H1 (cell line): ENCODE measurements at regions not wholly inside any gene's neighbourhood (a gene's known extent, or its start where the extent isn't known, plus 50 kb on each side); places are given as distances from the start of the nearest gene placed in this dataset.
A peak's percentile ranks its signal among the peaks of the same experiment; 100 is the strongest.

ENCODE experiments used
- CTCF ChIA-PET: fragments of 300-600 bp; sonication (Branson Sonifier 250); formaldehyde crosslinking; loops from one replicate; lab custom pipeline; 2021; ENCODE audit not compliant: partially characterized antibody; lab: Charles Lee
- POLR2A ChIA-PET: fragments of 300-600 bp; sonication (Branson Sonifier 250); formaldehyde crosslinking; loops from one replicate; lab custom pipeline; 2021; ENCODE audit warnings: inconsistent platforms; ENCODE audit not compliant: partially characterized antibody; lab: Charles Lee
- DNase-seq, 2 experiments: peaks; one replicate each; pipeline versions ENCODE4 v3.0.0 to v3.0.0-alpha.2; 2010 to 2022; ENCODE audit warnings: low spot score in 2 of 2, low read depth in 1 of 2, mixed read lengths in 1 of 2
- FAIRE-seq: peaks from 2 replicates; lab custom pipeline; 2011; peaks lifted over from hg19 to GRCh38; lab: Jason Lieb, UNC
- H2AFZ ChIP-seq: 2 replicates; pipeline ENCODE4 v1.8.1; 2012; ENCODE audit warnings: low read length, inconsistent platforms
- H2AK5ac ChIP-seq: 2 replicates; pipeline ENCODE4 v1.6.1; 2013; ENCODE audit warnings: low read depth, low read length
- H2BK120ac ChIP-seq: replicated peaks from 2 replicates; pipeline ENCODE3; 2013; ENCODE audit warnings: low read depth, low read length, inconsistent platforms
- H2BK12ac ChIP-seq: 2 replicates; pipeline ENCODE4 v1.6.1; 2013; ENCODE audit warnings: low read depth, low read length
- H2BK15ac ChIP-seq: 2 replicates; pipeline ENCODE4 v1.6.1; 2013; ENCODE audit warnings: low read length
- H2BK20ac ChIP-seq: 2 replicates; pipeline ENCODE4 v1.6.1; 2013; ENCODE audit warnings: low read length
- H2BK5ac ChIP-seq: 2 replicates; pipeline ENCODE4 v1.6.1; 2013; ENCODE audit warnings: low read depth, low read length
- H3K14ac ChIP-seq: 2 replicates; pipeline ENCODE4 v1.6.1; 2013; ENCODE audit warnings: inconsistent platforms; ENCODE audit not compliant: insufficient read length
- H3K18ac ChIP-seq: 2 replicates; pipeline ENCODE4 v1.6.1; 2013; ENCODE audit warnings: low read length; ENCODE audit errors: extremely low read depth
- H3K23ac ChIP-seq: 2 replicates; pipeline ENCODE4 v1.6.1; 2013; ENCODE audit warnings: inconsistent platforms; ENCODE audit not compliant: insufficient read length
- H3K23me2 ChIP-seq: 2 replicates; pipeline ENCODE4 v1.6.1; 2013; ENCODE audit warnings: low read depth, low read length
- H3K27ac ChIP-seq: 2 replicates; pipeline ENCODE4 v1.6.1; 2011; ENCODE audit warnings: low read depth, low read length, inconsistent platforms
- H3K27me3 ChIP-seq, 4 experiments: replicated peaks in 1 of 4; 1 replicate in 1 of 4; 2 replicates in 3 of 4; pipeline versions ENCODE4 v1.6.1 to v1.8.1; 2011 to 2013; ENCODE audit warnings: low read length in 3 of 4, mild to moderate bottlenecking in 3 of 4, inconsistent platforms in 2 of 4, mixed read lengths in 2 of 4, moderate library complexity in 1 of 4; ENCODE audit not compliant: control insufficient read depth in 3 of 4, insufficient read depth in 3 of 4; ENCODE audit errors: extremely low read depth in 1 of 4
- H3K36me3 ChIP-seq, 4 experiments: 2 replicates each; pipeline versions ENCODE4 v1.6.1 to v1.8.1; 2011 to 2013; ENCODE audit warnings: mild to moderate bottlenecking in 4 of 4, low read length in 3 of 4, moderate library complexity in 2 of 4, control low read depth in 1 of 4, inconsistent platforms in 1 of 4; ENCODE audit not compliant: insufficient read depth in 4 of 4, control insufficient read depth in 2 of 4
- H3K4ac ChIP-seq: replicated peaks from 2 replicates; pipeline ENCODE3; 2013; ENCODE audit warnings: low read length, low read depth, mixed read lengths, inconsistent platforms; ENCODE audit not compliant: insufficient read length
- H3K4me1 ChIP-seq, 4 experiments: replicated peaks in 1 of 4; 1 replicate in 1 of 4; 2 replicates in 3 of 4; pipeline versions ENCODE4 v1.6.1 to v1.8.1; 2011 to 2013; ENCODE audit warnings: low read length in 3 of 4, inconsistent platforms in 2 of 4, mixed read lengths in 1 of 4; ENCODE audit not compliant: insufficient read depth in 4 of 4, control insufficient read depth in 3 of 4
- H3K4me2 ChIP-seq, 2 experiments: 2 replicates each; pipeline versions ENCODE4 v1.6.1 to v1.8.1; 2011 to 2013; ENCODE audit warnings: low read depth in 2 of 2, low read length in 2 of 2, control low read depth in 1 of 2, inconsistent platforms in 1 of 2, mild to moderate bottlenecking in 1 of 2; ENCODE audit not compliant: insufficient read depth in 1 of 2
- H3K4me3 ChIP-seq, 4 experiments: fragments of 200-600, 300-600 bp in 1 of 4; sonication (generic), shearing (Covaris generic), sonication (Bioruptor Twin) in 1 of 4; 2 replicates each; pipeline versions ENCODE4 v1.5.1 to v1.8.1; 2011 to 2016; ENCODE audit warnings: low read length in 4 of 4, low read depth in 3 of 4, control low read depth in 2 of 4, inconsistent platforms in 2 of 4, mild to moderate bottlenecking in 2 of 4, mixed read lengths in 1 of 4, moderate library complexity in 1 of 4; ENCODE audit not compliant: insufficient read depth in 2 of 4; ENCODE audit errors: extremely low read depth in 1 of 4
- H3K56ac ChIP-seq: replicated peaks from 2 replicates; pipeline ENCODE3; 2013; ENCODE audit warnings: low read depth, mild to moderate bottlenecking, mixed read lengths, low read length, inconsistent platforms; ENCODE audit not compliant: insufficient read length
- H3K79me1 ChIP-seq: 2 replicates; pipeline ENCODE4 v1.6.1; 2013; ENCODE audit warnings: low read depth, low read length, control low read depth
- H3K79me2 ChIP-seq, 2 experiments: 2 replicates each; pipeline versions ENCODE4 v1.6.1 to v1.8.1; 2012 to 2013; ENCODE audit warnings: low read length in 2 of 2, mild to moderate bottlenecking in 2 of 2, inconsistent platforms in 1 of 2; ENCODE audit not compliant: insufficient read depth in 2 of 2, control insufficient read depth in 1 of 2
- H3K9ac ChIP-seq, 4 experiments: replicated peaks in 1 of 4; 1 replicate in 1 of 4; 2 replicates in 3 of 4; pipeline versions ENCODE4 v1.6.1 to v1.8.1; 2011 to 2013; ENCODE audit warnings: low read depth in 3 of 4, low read length in 3 of 4, control low read depth in 2 of 4, mild to moderate bottlenecking in 2 of 4, moderate library complexity in 2 of 4, inconsistent platforms in 1 of 4; ENCODE audit errors: extremely low read depth in 1 of 4
- H3K9me3 ChIP-seq, 2 experiments: 2 replicates each; pipeline versions ENCODE4 v1.6.1 to v1.8.1; 2012 to 2013; ENCODE audit warnings: mild to moderate bottlenecking in 2 of 2, moderate library complexity in 2 of 2, control low read depth in 1 of 2, inconsistent platforms in 1 of 2, low read depth in 1 of 2, low read length in 1 of 2, mixed read lengths in 1 of 2; ENCODE audit not compliant: insufficient read depth in 2 of 2
- H4K20me1 ChIP-seq, 2 experiments: replicated peaks in 1 of 2; 2 replicates each; pipeline versions ENCODE3 to v1.8.1; 2011 to 2013; ENCODE audit warnings: inconsistent platforms in 2 of 2, low read length in 2 of 2, mild to moderate bottlenecking in 1 of 2; ENCODE audit not compliant: insufficient read depth in 2 of 2, control insufficient read depth in 1 of 2
- H4K5ac ChIP-seq: 2 replicates; pipeline ENCODE4 v1.6.1; 2013; ENCODE audit warnings: low read length, low read depth, mixed read lengths, inconsistent platforms; ENCODE audit not compliant: insufficient read length
- H4K8ac ChIP-seq: 2 replicates; pipeline ENCODE4 v1.8.0; 2013; ENCODE audit warnings: mild to moderate bottlenecking, moderate library complexity, low read length, inconsistent platforms; ENCODE audit not compliant: insufficient read depth; ENCODE audit errors: extremely low read depth
- H4K91ac ChIP-seq: replicated peaks from 2 replicates; pipeline ENCODE3; 2013; ENCODE audit warnings: low read length, mixed read lengths, inconsistent platforms; ENCODE audit not compliant: insufficient read length
- CREB1 ChIP-seq: IDR thresholded peaks from 2 replicates; pipeline ENCODE4 v1.6.1; 2012; ENCODE audit warnings: inconsistent platforms
- RAD21 ChIP-seq, 2 experiments: IDR thresholded peaks in 1 of 2; conservative IDR thresholded peaks in 1 of 2; 2 replicates each; pipeline ENCODE4 v1.6.1; 2011; ENCODE audit warnings: low read depth in 2 of 2, low read length in 2 of 2, improper control_type of control experiment in 1 of 2, inconsistent platforms in 1 of 2, mild to moderate bottlenecking in 1 of 2, moderate library complexity in 1 of 2
- WGBS, 2 experiments: shearing (Covaris generic) in 1 of 2; methylation state at CpG; one replicate each; pipeline versions ENCODE4 v1.1.6 to v1.1.7; 2013 to 2015; ENCODE audit warnings: low lambda C conversion rate in 2 of 2, mixed read lengths in 2 of 2, inconsistent platforms in 1 of 2, low coverage in 1 of 2, missing lambda C conversion rate in 1 of 2; ENCODE audit not compliant: insufficient replicate concordance in 2 of 2, insufficient coverage in 1 of 2, insufficient read length in 1 of 2; ENCODE audit errors: extremely low coverage in 1 of 2, missing lambda C conversion rate in 1 of 2; 5-methylcytosine and 5-hydroxymethylcytosine counted together

GRCh38 chr3:10723991-10724390 is 92.0 kb upstream of the SLC6A11 start:
- no peak overlapping the region for H2BK20ac ChIP-seq
- H3K23me2 ChIP-seq = no peaks in the 10 kb centered on the region
- DNase-seq = no peak
- no peak overlapping the region for H3K23ac ChIP-seq
- H3K27ac ChIP-seq = no peak overlapping the region
- POLR2A ChIA-PET = no interaction called here
- no peak overlapping the region for H3K4me3 ChIP-seq
- H3K9ac ChIP-seq = no peak overlapping the region
- H4K5ac ChIP-seq = no peak overlapping the region
- H2BK120ac ChIP-seq = no peak overlapping the region
- H3K4me2 ChIP-seq = no peak overlapping the region
- no peak for FAIRE-seq
- 0 out of 7 replicates have a peak, but pooled peaks cover 0 to 2% (median 0%) of the 10 kb centered on the region in 4 experiments for H3K4me1 ChIP-seq
- no peaks in the 10 kb centered on the region for H4K20me1 ChIP-seq
- H2BK15ac ChIP-seq = no peak overlapping the region
- H2BK12ac ChIP-seq = no peak overlapping the region
- CTCF ChIA-PET = interaction anchor here (1.0 to 3.7 kb wide), 5 partner anchors 12 to 20 kb away, joined by 3 to 16 read pairs (median 3); no protein-coding TSS in a partner anchor
- H3K79me2 ChIP-seq = no peaks in the 10 kb centered on the region
- H2BK5ac ChIP-seq = no peak overlapping the region
- H3K9me3 ChIP-seq = no peaks in the 10 kb centered on the region
- TF ChIP-seq RAD21 (IDR thresholded peaks at IDR 0.05 in 1 of 2, conservative IDR thresholded peaks at IDR 0.05 in 1 of 2; ENCODE audit: low read depth in 2 of 2, low read length in 2 of 2) = peak in 1 of 2 experiments; percentile 25; a peak in 1 of 4 replicates
- no peak for TF ChIP-seq CREB1
- no peak overlapping the region for H3K4ac ChIP-seq
- H3K27me3 ChIP-seq = no peaks in the 10 kb centered on the region
- no peak overlapping the region for H3K14ac ChIP-seq
- H3K36me3 ChIP-seq = no peaks in the 10 kb centered on the region
- no peaks in the 10 kb centered on the region for H3K79me1 ChIP-seq
- no peak overlapping the region for H3K18ac ChIP-seq
- H4K8ac ChIP-seq = no peak overlapping the region
- H2AFZ ChIP-seq = no peak overlapping the region
- H3K56ac ChIP-seq = no peak overlapping the region
- H4K91ac ChIP-seq = no peak overlapping the region
- no peak overlapping the region for H2AK5ac ChIP-seq
- 87% methylated on average over 6 of the region's 6 CpGs; no CpG with 5 or more reads in 1 of the 2 experiments for WGBS, 2 experiments
